Pancreas (tissue), 10 donors: ENCODE measurements at regions not wholly inside any gene's neighbourhood (a gene's known extent, or its start where the extent isn't known, plus 50 kb on each side); places are given as distances from the start of the nearest gene placed in this dataset.
"Not testable (repeated sequence)": the region's sequence is repeated elsewhere in the genome, so short reads cannot be mapped to it uniquely, and the experiment has no call there.

Experiments used
- ATAC-seq, 4 donors: fragments of 200-7000 bp; cut with Tn5 transposase; one replicate each; pipeline versions ENCODE4 v1.8.0 to v1.9.1; 2020; ENCODE audit warnings: mild to moderate bottlenecking in 4 of 4, moderate library complexity in 4 of 4
- DNase-seq, 6 donors: peaks; one replicate each; pipeline ENCODE4 v3.0.0-alpha.2; 2020
- FAIRE-seq: peaks from 2 replicates; lab custom pipeline; 2012; peaks lifted over from hg19 to GRCh38; lab: Jason Lieb, UNC
- H3K27ac ChIP-seq, 4 donors: fragments of 200-600 bp; sonication (generic); 1 replicate in 3 of 4; 2 replicates in 1 of 4; pipeline versions ENCODE4 v1.5.0 to v1.8.0; 2020
- H3K27me3 ChIP-seq, 4 donors: fragments of 200-600 bp; one replicate each; pipeline ENCODE4 v1.8.0; 2021
- H3K36me3 ChIP-seq, 3 donors: fragments of 200-600 bp; sonication (generic) in 1 of 3; one replicate each; pipeline versions ENCODE4 v1.5.0 to v1.8.0; 2020 to 2021
- H3K4me1 ChIP-seq, 3 donors: fragments of 200-600 bp; one replicate each; pipeline ENCODE4 v1.8.0; 2021
- H3K4me3 ChIP-seq, 4 donors: fragments of 200-600 bp; sonication (generic) in 2 of 4; one replicate each; pipeline versions ENCODE4 v1.5.0 to v1.8.0; 2020 to 2021
- H3K9me3 ChIP-seq, 4 donors: fragments of 200-600 bp; one replicate each; pipeline ENCODE4 v1.8.0; 2021
- WGBS, 2 donors: extraction: QIAGEN DNeasy Blood & Tissue Kit; methylation state at CpG; one replicate each; pipeline ENCODE4 v1.1.7; 2013; 5-methylcytosine and 5-hydroxymethylcytosine counted together
- intact Hi-C, 3 donors: fragments of 100-400 bp; cut with DNase I; formaldehyde crosslinking; loops; one replicate each; pipeline versions ENCODE4 v1.11.1 to v1.14.2; 2022
- TF ChIP-seq, protein P1 (sequence below), 4 donors: fragments of 200-600 bp; sonication (generic) in 3 of 4; IDR thresholded peaks; one replicate each; pipeline versions ENCODE4 v1.5.0 to v1.8.0; 2021; ENCODE audit warnings: antibody characterized with exemption in 4 of 4
- donor health status: healthy with polysubstance abuse.
- donor health status: DM: no; HTN: no; CAD: no; lungs with moderate emphysema.
- donor health status: DM: no; HTN: no; CAD: no.
- donor health status: control.
- donor health status: control.
- donor health status: Bipolar disorder and iron deficiency.
- donor health status: DM: yes; HTN: yes; CAD: no.
- donor health status: DM: no; HTN: no; CAD: no.
- donor health status: DM: no; HTN: no; CAD: no.
- donor health status: DM: yes; HTN: yes; CAD: no.

- H3K27ac ChIP-seq, H3K36me3 ChIP-seq, DNase-seq, intact Hi-C loops, H3K4me3 ChIP-seq, ATAC-seq, H3K27me3 ChIP-seq, FAIRE-seq, H3K4me1 ChIP-seq, H3K9me3 ChIP-seq: not testable (repeated sequence)
- 70 to 84% methylated on average over 5 of the region's 5 CpGs for WGBS, 2 donors
Observed at GRCh38 chr17:16854636-16855035, 117.3 kb downstream of the TNFRSF13B start.

DNA sequence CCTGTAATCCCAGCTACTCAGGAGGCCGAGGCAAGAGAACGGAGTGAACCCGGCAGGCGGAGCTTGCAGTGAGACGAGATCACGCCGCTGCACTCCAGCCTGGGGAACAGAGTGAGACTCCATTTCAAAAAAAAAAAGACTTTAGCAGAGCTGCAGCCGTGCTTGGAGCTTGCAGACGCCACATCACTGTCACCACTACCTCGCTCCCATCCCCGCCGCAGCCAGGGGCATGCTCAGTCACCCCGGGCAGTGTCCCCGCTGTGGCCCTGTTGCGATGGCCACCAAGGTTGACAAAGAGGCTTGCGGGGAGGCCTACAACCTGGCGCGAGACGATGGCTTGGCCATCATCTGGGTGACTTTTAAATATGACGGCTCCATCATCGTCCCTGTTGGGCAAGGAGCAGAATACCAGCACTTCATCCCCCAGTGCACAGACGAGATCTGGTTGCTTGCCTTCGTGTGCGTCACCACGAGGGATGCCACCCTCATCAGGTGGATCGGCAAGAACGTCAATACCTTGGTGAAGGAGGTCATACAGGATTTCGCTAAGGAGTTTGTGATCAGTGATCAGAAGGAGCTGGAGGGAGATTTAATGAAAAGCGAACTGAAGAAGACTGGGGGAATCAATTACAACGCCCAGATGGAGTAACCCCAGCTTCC is 118.1 kb downstream of the TNFRSF13B start:
- intact Hi-C loops = no loop called here
- no peak overlapping the region for H3K4me3 ChIP-seq
- DNase-seq (no peak), ATAC-seq (no peak), FAIRE-seq (no peak)
- no peaks in the 10 kb centered on the region for H3K36me3 ChIP-seq
- no peak overlapping the region for H3K27ac ChIP-seq
- 80 to 81% methylated on average over 29 to 30 of the region's 30 CpGs for WGBS, 2 donors
- H3K4me1 ChIP-seq = no peaks in the 10 kb centered on the region
- H3K9me3 ChIP-seq = no peaks in the 10 kb centered on the region
- no peaks in the 10 kb centered on the region for H3K27me3 ChIP-seq
- TF ChIP-seq, protein P1, sequence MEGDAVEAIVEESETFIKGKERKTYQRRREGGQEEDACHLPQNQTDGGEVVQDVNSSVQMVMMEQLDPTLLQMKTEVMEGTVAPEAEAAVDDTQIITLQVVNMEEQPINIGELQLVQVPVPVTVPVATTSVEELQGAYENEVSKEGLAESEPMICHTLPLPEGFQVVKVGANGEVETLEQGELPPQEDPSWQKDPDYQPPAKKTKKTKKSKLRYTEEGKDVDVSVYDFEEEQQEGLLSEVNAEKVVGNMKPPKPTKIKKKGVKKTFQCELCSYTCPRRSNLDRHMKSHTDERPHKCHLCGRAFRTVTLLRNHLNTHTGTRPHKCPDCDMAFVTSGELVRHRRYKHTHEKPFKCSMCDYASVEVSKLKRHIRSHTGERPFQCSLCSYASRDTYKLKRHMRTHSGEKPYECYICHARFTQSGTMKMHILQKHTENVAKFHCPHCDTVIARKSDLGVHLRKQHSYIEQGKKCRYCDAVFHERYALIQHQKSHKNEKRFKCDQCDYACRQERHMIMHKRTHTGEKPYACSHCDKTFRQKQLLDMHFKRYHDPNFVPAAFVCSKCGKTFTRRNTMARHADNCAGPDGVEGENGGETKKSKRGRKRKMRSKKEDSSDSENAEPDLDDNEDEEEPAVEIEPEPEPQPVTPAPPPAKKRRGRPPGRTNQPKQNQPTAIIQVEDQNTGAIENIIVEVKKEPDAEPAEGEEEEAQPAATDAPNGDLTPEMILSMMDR (IDR thresholded peaks at IDR 0.05) = no peak

DNA sequence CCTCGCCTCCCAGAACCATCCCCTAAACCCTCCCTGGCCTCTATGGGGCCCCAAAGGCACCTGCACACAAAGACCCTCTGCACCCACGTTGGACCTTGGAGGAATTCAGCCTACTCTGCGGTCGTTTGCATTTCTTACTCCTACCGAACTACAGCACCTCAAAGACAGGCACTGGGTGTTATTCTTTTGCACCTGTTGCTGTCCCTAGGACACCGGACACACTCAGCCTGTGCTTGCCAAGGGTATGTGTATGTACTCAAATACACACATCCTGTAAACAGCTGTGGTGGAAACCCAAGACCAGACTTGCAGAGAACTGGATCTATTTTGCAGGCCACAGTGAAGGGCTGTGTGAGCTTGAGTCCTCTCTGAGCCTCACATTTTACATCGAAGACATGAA is 122.1 kb downstream of the TNFRSF13B start:
- H3K4me1 ChIP-seq, intact Hi-C loops, DNase-seq, H3K9me3 ChIP-seq, FAIRE-seq, H3K27ac ChIP-seq, ATAC-seq, H3K4me3 ChIP-seq, H3K27me3 ChIP-seq, H3K36me3 ChIP-seq: not testable (repeated sequence)
- 51 to 52% methylated on average over 2 to 6 of the region's 7 CpGs for WGBS, 2 donors

GRCh38 chr17:16848997-16849396 is 122.9 kb downstream of the TNFRSF13B start:
- intact Hi-C loops = not testable (repeated sequence)
- 52% methylated on average over 9 of the region's 14 CpGs; no CpG with 5 or more reads in 1 of the 2 donors for WGBS, 2 donors

GRCh38 chr17:16845098-16845497 is 126.8 kb downstream of the TNFRSF13B start:
- FAIRE-seq, H3K27ac ChIP-seq, intact Hi-C loops, H3K27me3 ChIP-seq, H3K4me1 ChIP-seq, H3K4me3 ChIP-seq, H3K36me3 ChIP-seq, ATAC-seq, H3K9me3 ChIP-seq, DNase-seq: not testable (repeated sequence)
- 80 to 100% methylated on average over 1 of the region's 9 CpGs for WGBS, 2 donors

More at GRCh38 chr17:16848997-16849396, 122.9 kb downstream of the TNFRSF13B start:
- not testable (repeated sequence) for H3K9me3 ChIP-seq, DNase-seq, H3K36me3 ChIP-seq, H3K4me3 ChIP-seq, H3K27ac ChIP-seq, ATAC-seq, H3K4me1 ChIP-seq, H3K27me3 ChIP-seq, FAIRE-seq

DNA sequence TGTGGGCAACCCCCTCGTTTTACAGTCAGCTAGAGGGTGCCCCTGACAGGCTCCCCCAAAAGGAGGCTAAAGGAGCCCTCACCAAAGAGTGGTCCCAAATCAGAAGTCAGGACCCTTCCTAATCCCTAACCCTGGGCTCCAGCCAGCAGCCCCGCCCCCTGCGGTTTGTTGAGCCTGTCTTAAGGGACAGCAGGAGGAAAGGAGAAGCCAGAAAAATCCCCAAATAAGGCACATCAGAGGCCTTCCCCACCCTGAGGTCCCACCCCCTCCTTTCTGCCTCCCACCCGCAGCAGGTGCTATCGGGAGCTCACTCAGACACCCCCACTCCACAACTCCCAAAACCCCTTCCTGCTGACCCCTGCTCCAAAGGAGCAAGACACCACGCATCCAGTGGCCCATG is 127.2 kb downstream of the TNFRSF13B start:
- H3K4me3 ChIP-seq, H3K4me1 ChIP-seq, FAIRE-seq, H3K27me3 ChIP-seq, H3K36me3 ChIP-seq, H3K27ac ChIP-seq, H3K9me3 ChIP-seq, ATAC-seq, intact Hi-C loops, DNase-seq: not testable (repeated sequence)
- 47% methylated on average over 3 of the region's 6 CpGs; no CpG with 5 or more reads in 1 of the 2 donors for WGBS, 2 donors

GRCh38 chr17:16843511-16843910 is 128.4 kb downstream of the TNFRSF13B start:
- H3K36me3 ChIP-seq, H3K4me3 ChIP-seq, FAIRE-seq, H3K27ac ChIP-seq, DNase-seq, H3K9me3 ChIP-seq, intact Hi-C loops, H3K4me1 ChIP-seq, H3K27me3 ChIP-seq, ATAC-seq: not testable (repeated sequence)
- 62% methylated on average over 7 of the region's 7 CpGs; no CpG with 5 or more reads in 1 of the 2 donors for WGBS, 2 donors

DNA sequence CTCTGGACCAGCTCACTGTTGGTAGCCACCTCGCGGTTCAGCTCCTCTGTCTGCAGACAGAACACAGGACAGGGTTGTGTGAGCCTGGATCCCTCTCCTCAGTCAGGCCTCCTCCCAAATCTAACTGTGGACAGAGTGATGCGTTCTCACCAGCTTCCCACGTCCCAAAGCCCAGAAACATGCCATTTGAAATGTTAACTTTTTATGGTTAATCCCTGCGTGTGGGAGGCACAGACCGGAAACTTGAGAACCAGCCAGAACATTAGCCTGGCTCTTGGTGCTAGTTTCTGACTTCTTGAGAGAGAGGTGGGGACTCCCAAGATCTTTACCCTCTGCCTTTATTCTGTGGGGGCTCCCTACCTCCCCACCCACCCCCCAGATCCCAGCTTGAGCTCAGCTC is 129.6 kb downstream of the TNFRSF13B start:
- H3K4me3 ChIP-seq, FAIRE-seq, H3K9me3 ChIP-seq, ATAC-seq, intact Hi-C loops, DNase-seq, H3K27ac ChIP-seq, H3K36me3 ChIP-seq, H3K4me1 ChIP-seq, H3K27me3 ChIP-seq: not testable (repeated sequence)
- WGBS, 2 donors = 56 to 61% methylated on average over 4 of the region's 6 CpGs

GRCh38 chr17:16841896-16842295 is 130.0 kb downstream of the TNFRSF13B start:
- H3K27me3 ChIP-seq, H3K9me3 ChIP-seq, H3K4me1 ChIP-seq, FAIRE-seq, H3K4me3 ChIP-seq, H3K27ac ChIP-seq, intact Hi-C loops, ATAC-seq, DNase-seq, H3K36me3 ChIP-seq: not testable (repeated sequence)
- 77% methylated on average over 3 of the region's 10 CpGs; no CpG with 5 or more reads in 1 of the 2 donors for WGBS, 2 donors

- H3K9me3 ChIP-seq, H3K4me1 ChIP-seq, H3K27me3 ChIP-seq, FAIRE-seq, H3K4me3 ChIP-seq, DNase-seq, H3K27ac ChIP-seq, ATAC-seq, H3K36me3 ChIP-seq, intact Hi-C loops: not testable (repeated sequence)
- WGBS, 2 donors = 44 to 46% methylated on average over 5 to 7 of the region's 9 CpGs
Observed at GRCh38 chr17:16840219-16840618, 131.7 kb downstream of the TNFRSF13B start.

- H3K4me1 ChIP-seq, ATAC-seq, H3K9me3 ChIP-seq, intact Hi-C loops, H3K27ac ChIP-seq, FAIRE-seq, H3K36me3 ChIP-seq, H3K27me3 ChIP-seq, DNase-seq, H3K4me3 ChIP-seq: not testable (repeated sequence)
- 56 to 67% methylated on average over 3 to 4 of the region's 16 CpGs for WGBS, 2 donors
Observed at GRCh38 chr17:16839242-16840175, 132.4 kb downstream of the TNFRSF13B start.
